A673 (cell line): ENCODE measurements at regions not wholly inside any gene's neighbourhood (a gene's known extent, or its start where the extent isn't known, plus 50 kb on each side); places are given as distances from the start of the nearest gene placed in this dataset.

Experiments used
- BruUV-seq: library from RNA; stranded (reverse); fragments of 400-500 nt; replicated peaks from 2 replicates; lab custom pipeline; 2021; lab: Mats Ljungman, UMichigan
- CTCF ChIA-PET: fragments of 300-600 bp; sonication (Branson Sonifier 250); formaldehyde crosslinking; loops from one replicate; lab custom pipeline; 2022; ENCODE audit warnings: antibody characterized with exemption; lab: Charles Lee
- POLR2A ChIA-PET: fragments of 300-600 bp; sonication (Branson Sonifier 250); formaldehyde crosslinking; loops from one replicate; lab custom pipeline; 2022; ENCODE audit warnings: antibody characterized with exemption; ENCODE audit not compliant: low non-redundant PET; lab: Charles Lee
- DNase-seq: peaks from one replicate; pipeline ENCODE4 v3.0.0-alpha.2; 2015; ENCODE audit warnings: low spot score
- H3K27ac ChIP-seq: fragments of 200-600 bp; sonication (generic); 2 replicates; pipeline ENCODE4 v1.5.1; 2016; ENCODE audit warnings: mixed run types, low read depth, mild to moderate bottlenecking, mixed read lengths, antibody characterized with exemption, low read length; ENCODE audit not compliant: poor library complexity, severe bottlenecking
- H3K27me3 ChIP-seq: fragments of 200-600 bp; sonication (generic); replicated peaks from 2 replicates; pipeline ENCODE4 v1.6.1; 2017; ENCODE audit warnings: mixed run types, low read depth, mild to moderate bottlenecking, mixed read lengths, antibody characterized with exemption, low read length; ENCODE audit not compliant: insufficient read depth, poor library complexity
- H3K36me3 ChIP-seq: fragments of 200-600 bp; sonication (generic); 2 replicates; pipeline ENCODE4 v1.6.1; 2016; ENCODE audit warnings: mixed run types, mild to moderate bottlenecking, mixed read lengths, antibody characterized with exemption, low read length; ENCODE audit not compliant: insufficient read depth, poor library complexity, severe bottlenecking
- H3K4me1 ChIP-seq: fragments of 200-600 bp; sonication (generic); 2 replicates; pipeline ENCODE4 v1.6.1; 2017; ENCODE audit warnings: mixed run types, mild to moderate bottlenecking, mixed read lengths, antibody characterized with exemption, low read length; ENCODE audit not compliant: insufficient read depth, poor library complexity, severe bottlenecking
- H3K4me3 ChIP-seq: fragments of 200-600 bp; sonication (generic); 2 replicates; pipeline ENCODE4 v1.5.1; 2016; ENCODE audit warnings: low read depth, mixed run types, mild to moderate bottlenecking, mixed read lengths, low read length; ENCODE audit not compliant: poor library complexity, severe bottlenecking
- H3K9me3 ChIP-seq: fragments of 200-600 bp; sonication (generic); 2 replicates; pipeline ENCODE4 v1.6.1; 2016; ENCODE audit warnings: mixed run types, low read depth, mild to moderate bottlenecking, mixed read lengths, antibody characterized with exemption, low read length; ENCODE audit not compliant: poor library complexity, severe bottlenecking
- CTCF ChIP-seq: fragments of 300-800, 200-600 bp; sonication (generic); conservative IDR thresholded peaks from 2 replicates; pipeline ENCODE4 v1.5.1; 2017; ENCODE audit warnings: low read depth, mild to moderate bottlenecking, antibody characterized with exemption, low read length, moderate library complexity, mixed read lengths
- EZH2 ChIP-seq: fragments of 200-600 bp; sonication (generic); IDR thresholded peaks from 2 replicates; pipeline ENCODE4 v1.6.1; 2017; ENCODE audit warnings: borderline replicate concordance, low read depth, mild to moderate bottlenecking, mixed read lengths, antibody characterized with exemption, low read length; ENCODE audit not compliant: poor library complexity, severe bottlenecking
- intact Hi-C: fragments of 100-400 bp; cut with micrococcal nuclease; formaldehyde crosslinking; loops from one replicate; pipeline ENCODE4 v1.10.0; 2022; ENCODE audit not compliant: unreplicated experiment

DNA sequence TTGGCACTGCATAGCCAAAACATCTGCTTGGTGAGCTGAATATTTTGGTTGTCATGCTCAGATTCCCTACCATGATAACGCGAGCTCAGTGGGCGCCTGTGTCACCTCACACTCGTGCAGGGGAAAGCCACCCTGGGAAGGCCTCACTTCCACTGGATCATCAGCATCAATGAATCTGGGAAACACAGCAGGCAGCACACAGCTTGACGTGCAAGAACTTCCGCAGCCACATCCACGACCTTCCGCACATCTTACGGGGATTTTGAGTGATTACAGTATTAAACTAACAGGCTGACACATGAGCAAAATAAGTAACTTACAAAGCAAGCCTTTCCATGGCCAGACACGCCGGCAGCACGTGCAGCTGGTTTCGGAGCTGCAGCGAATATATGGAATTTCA, 54.7 kb upstream of the FOXF1 start:
- no TSS peak for BruUV-seq
- CTCF ChIA-PET: no interaction called here

GRCh38 chr16:86457501-86458148, 52.7 kb upstream of the FOXF1 start:
- DNase-seq: no peak
- peaks cover 60% of the 10 kb centered on the region for H3K27me3 ChIP-seq
- ChIA-PET CTCF (no interaction called here), POLR2A (no interaction called here)
- no peaks in the 10 kb centered on the region for H3K4me1 ChIP-seq
- BruUV-seq: no TSS peak
- no peaks in the 10 kb centered on the region for H3K36me3 ChIP-seq
- no peaks in the 10 kb centered on the region for H3K9me3 ChIP-seq
- TF ChIP-seq EZH2: no peak
- no peak for TF ChIP-seq CTCF
- no peak overlapping the region for H3K27ac ChIP-seq
- intact Hi-C loops: no loop called here
- H3K4me3 ChIP-seq: no peak overlapping the region

More for the DNA sequence above, 54.7 kb upstream of the FOXF1 start:
- no peak for TF ChIP-seq EZH2
- TF ChIP-seq CTCF: no peak
- Histone ChIP-seq H3K27ac (no peak overlapping the region), H3K4me1 (no peaks in the 10 kb centered on the region), H3K27me3 (peaks cover 79% of the 10 kb centered on the region), H3K4me3 (no peak overlapping the region), H3K9me3 (no peaks in the 10 kb centered on the region), H3K36me3 (no peaks in the 10 kb centered on the region)
- intact Hi-C loops: no loop called here
- DNase-seq: no peak
- POLR2A ChIA-PET: no interaction called here

DNA sequence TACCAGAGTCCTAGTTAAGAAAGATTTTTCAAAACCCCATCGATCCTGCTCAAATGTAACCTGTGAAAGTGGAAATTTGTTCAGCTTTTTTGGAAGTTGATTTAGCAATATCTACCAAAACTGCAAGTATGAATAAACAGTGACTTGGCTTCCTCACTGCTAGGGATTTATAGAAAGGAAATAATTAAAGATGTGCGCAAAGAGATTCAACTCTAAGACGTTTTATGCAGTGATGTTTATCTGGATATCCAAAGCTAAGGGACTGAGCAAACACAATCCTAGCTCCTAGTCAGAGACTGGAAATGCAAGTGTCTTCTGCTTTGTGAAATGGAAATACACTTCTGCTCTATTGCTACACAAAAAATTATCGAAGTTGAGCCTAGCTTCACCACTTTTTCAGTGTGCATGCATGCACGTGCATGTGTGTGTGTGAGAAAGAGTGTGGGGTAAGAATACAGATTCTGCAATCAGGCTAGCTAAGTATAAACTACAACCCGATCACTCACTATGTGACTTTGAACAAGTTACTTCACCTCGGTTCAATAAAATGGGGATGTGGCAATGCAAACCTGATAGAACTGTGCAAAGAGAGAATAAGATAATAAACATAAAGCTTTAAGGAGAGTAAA, 52.1 kb upstream of the FOXF1 start:
- H3K9me3 ChIP-seq: no peaks in the 10 kb centered on the region
- no peaks in the 10 kb centered on the region for H3K4me1 ChIP-seq
- ChIA-PET CTCF (no interaction called here), POLR2A (no interaction called here)
- no peak for TF ChIP-seq CTCF
- no peak for TF ChIP-seq EZH2
- BruUV-seq: no TSS peak
- intact Hi-C loops: no loop called here
- no peaks in the 10 kb centered on the region for H3K36me3 ChIP-seq
- H3K27me3 ChIP-seq: peaks cover 56% of the 10 kb centered on the region
- no peak overlapping the region for H3K4me3 ChIP-seq
- H3K27ac ChIP-seq: no peak overlapping the region
- no peak for DNase-seq
